Mucosa of descending colon (tissue), 3 donors: ENCODE measurements at regions not wholly inside any gene's neighbourhood (a gene's known extent, or its start where the extent isn't known, plus 50 kb on each side); places are given as distances from the start of the nearest gene placed in this dataset.

Experiments
- ATAC-seq: fragments of 200-7000 bp; cut with Tn5 transposase; one replicate; pipeline ENCODE4 v1.9.1; 2020; ENCODE audit warnings: mild to moderate bottlenecking, moderate library complexity
- DNase-seq, 3 donors: peaks; one replicate each; pipeline ENCODE4 v3.0.0-alpha.2; 2020
- H3K36me3 ChIP-seq: fragments of 200-600 bp; one replicate; pipeline ENCODE4 v1.8.0; 2021; ENCODE audit warnings: low read depth, mild to moderate bottlenecking
- H3K4me1 ChIP-seq: fragments of 200-600 bp; one replicate; pipeline ENCODE4 v1.8.0; 2021; ENCODE audit warnings: low read depth, mild to moderate bottlenecking
- H3K4me3 ChIP-seq: fragments of 200-600 bp; one replicate; pipeline ENCODE4 v1.8.0; 2021; ENCODE audit warnings: mild to moderate bottlenecking
- H3K9me3 ChIP-seq: fragments of 200-600 bp; one replicate; pipeline ENCODE4 v1.8.0; 2021; ENCODE audit warnings: mild to moderate bottlenecking
- CTCF ChIP-seq: fragments of 200-600 bp; IDR thresholded peaks from one replicate; pipeline ENCODE4 v1.8.0; 2022; ENCODE audit warnings: antibody characterized with exemption, mild to moderate bottlenecking
- intact Hi-C, 2 donors: fragments of 100-400 bp; cut with DNase I in 1 of 2; cut with micrococcal nuclease in 1 of 2; formaldehyde crosslinking; loops; one replicate each; pipeline versions ENCODE4 v1.11.0 to v1.11.1; 2022; cut with DNase I, micrococcal nuclease
- donor health status: DM: no; HTN: no; CAD: no; lungs with moderate emphysema.
- donor health status: DM: no; HTN: no; CAD: no.
- donor health status: DM: no; HTN: yes; CAD: no.

GRCh38 chr2:234802845-234803171 is 149.0 kb upstream of the SH3BP4 start:
- DNase-seq: no peak
- Histone ChIP-seq H3K4me3 (no peak overlapping the region), H3K9me3 (no peaks in the 10 kb centered on the region), H3K36me3 (no peaks in the 10 kb centered on the region), H3K4me1 (no peaks in the 10 kb centered on the region)
- no peak for TF ChIP-seq CTCF
- no peak for ATAC-seq
- intact Hi-C loops: no loop called here

GRCh38 chr2:234802071-234802844 is 149.6 kb upstream of the SH3BP4 start:
- Histone ChIP-seq H3K4me3 (no peak overlapping the region), H3K9me3 (no peaks in the 10 kb centered on the region), H3K36me3 (no peaks in the 10 kb centered on the region), H3K4me1 (no peaks in the 10 kb centered on the region)
- DNase-seq: no peak
- ATAC-seq: no peak
- no peak for TF ChIP-seq CTCF
- intact Hi-C loops: no loop called here

GRCh38 chr2:234797566-234798250 is 154.1 kb upstream of the SH3BP4 start:
- DNase-seq: no peak
- Histone ChIP-seq H3K36me3 (no peaks in the 10 kb centered on the region), H3K9me3 (no peaks in the 10 kb centered on the region), H3K4me3 (no peak overlapping the region), H3K4me1 (no peaks in the 10 kb centered on the region)
- no peak for TF ChIP-seq CTCF
- ATAC-seq: no peak
- intact Hi-C loops: no loop called here

- Histone ChIP-seq H3K9me3 (no peaks in the 10 kb centered on the region), H3K4me1 (no peaks in the 10 kb centered on the region), H3K36me3 (no peaks in the 10 kb centered on the region), H3K4me3 (no peak overlapping the region)
- no peak for DNase-seq
- intact Hi-C loops: no loop called here
- ATAC-seq: no peak
- no peak for TF ChIP-seq CTCF
Measured at GRCh38 chr2:234796045-234796591, 155.7 kb upstream of the SH3BP4 start.

- intact Hi-C loops: no loop called here
- ATAC-seq (no peak), DNase-seq (no peak)
- TF ChIP-seq CTCF: no peak
- Histone ChIP-seq H3K4me3 (no peak overlapping the region), H3K4me1 (no peaks in the 10 kb centered on the region), H3K36me3 (no peaks in the 10 kb centered on the region), H3K9me3 (no peaks in the 10 kb centered on the region)
Measured at GRCh38 chr2:234795272-234795920, 156.4 kb upstream of the SH3BP4 start.
